H9 (cell line): ENCODE measurements at regions not wholly inside any gene's neighbourhood (a gene's known extent, or its start where the extent isn't known, plus 50 kb on each side); places are given as distances from the start of the nearest gene placed in this dataset.

Experiments
- DNase-seq: peaks from one replicate; pipeline ENCODE4 v3.0.0-alpha.2; 2017
- H2AFZ ChIP-seq: one replicate; pipeline ENCODE4 v1.6.1; 2013; ENCODE audit warnings: mild to moderate bottlenecking, low read length, control low read depth, moderate library complexity
- H2AK5ac ChIP-seq: 2 replicates; pipeline ENCODE4 v1.6.1; 2013; ENCODE audit warnings: low read length, control low read depth, mixed read lengths; ENCODE audit not compliant: insufficient read length
- H2BK120ac ChIP-seq: one replicate; pipeline ENCODE4 v1.6.1; 2013; ENCODE audit warnings: low read depth, mild to moderate bottlenecking, low read length, control low read depth, inconsistent platforms; ENCODE audit not compliant: poor library complexity, severe bottlenecking
- H2BK12ac ChIP-seq: 2 replicates; pipeline ENCODE4 v1.6.1; 2013; ENCODE audit warnings: low read length, control low read depth, mixed read lengths, low read depth; ENCODE audit not compliant: insufficient read length
- H2BK15ac ChIP-seq: 2 replicates; pipeline ENCODE4 v1.6.1; 2013; ENCODE audit warnings: low read depth, low read length, control low read depth
- H2BK20ac ChIP-seq: one replicate; pipeline ENCODE4 v1.6.1; 2013; ENCODE audit warnings: low read depth, mild to moderate bottlenecking, low read length, control low read depth, inconsistent platforms; ENCODE audit not compliant: poor library complexity, severe bottlenecking
- H2BK5ac ChIP-seq: 2 replicates; pipeline ENCODE4 v1.6.1; 2013; ENCODE audit warnings: low read length, control low read depth, mixed read lengths; ENCODE audit not compliant: insufficient read length
- H3K14ac ChIP-seq: 2 replicates; pipeline ENCODE4 v1.6.1; 2013; ENCODE audit warnings: low read length, control low read depth; ENCODE audit not compliant: insufficient read depth
- H3K18ac ChIP-seq: 2 replicates; pipeline ENCODE4 v1.6.1; 2013; ENCODE audit warnings: low read depth, mild to moderate bottlenecking, mixed read lengths, low read length, control low read depth; ENCODE audit not compliant: insufficient read length
- H3K23ac ChIP-seq: 2 replicates; pipeline ENCODE4 v1.6.1; 2013; ENCODE audit warnings: low read length, control low read depth, mixed read lengths, low read depth; ENCODE audit not compliant: insufficient read length
- H3K23me2 ChIP-seq: 2 replicates; pipeline ENCODE4 v1.6.1; 2013; ENCODE audit warnings: low read depth, mild to moderate bottlenecking, mixed read lengths, low read length, control low read depth; ENCODE audit not compliant: insufficient read length, poor library complexity, severe bottlenecking
- H3K27ac ChIP-seq: 2 replicates; pipeline ENCODE4 v1.5.1; 2013; ENCODE audit warnings: low read length, control low read depth, mixed read lengths, low read depth; ENCODE audit not compliant: insufficient read length
- H3K27me3 ChIP-seq: 2 replicates; pipeline ENCODE4 v1.6.1; 2013; ENCODE audit warnings: low read length, control low read depth, inconsistent platforms; ENCODE audit not compliant: insufficient read depth
- H3K4ac ChIP-seq: 2 replicates; pipeline ENCODE4 v1.6.1; 2013; ENCODE audit warnings: low read depth, mild to moderate bottlenecking, control low read depth, inconsistent platforms, low read length, moderate library complexity
- H3K4me1 ChIP-seq: 2 replicates; pipeline ENCODE4 v1.6.1; 2013; ENCODE audit warnings: low read length, control low read depth, inconsistent platforms; ENCODE audit not compliant: insufficient read depth
- H3K4me2 ChIP-seq: 2 replicates; pipeline ENCODE4 v1.6.1; 2013; ENCODE audit warnings: low read length, control low read depth, mixed read lengths; ENCODE audit not compliant: insufficient read length, insufficient read depth
- H3K56ac ChIP-seq: 2 replicates; pipeline ENCODE4 v1.6.1; 2013; ENCODE audit warnings: low read depth, mild to moderate bottlenecking, mixed read lengths, low read length, control low read depth; ENCODE audit not compliant: insufficient read length
- H3K79me1 ChIP-seq: 2 replicates; pipeline ENCODE4 v1.6.1; 2013; ENCODE audit warnings: low read depth, mild to moderate bottlenecking, moderate library complexity, low read length, control low read depth, inconsistent platforms; ENCODE audit not compliant: insufficient read depth, poor library complexity, severe bottlenecking
- H3K79me2 ChIP-seq: 2 replicates; pipeline ENCODE4 v1.6.1; 2013; ENCODE audit warnings: low read length, control low read depth, inconsistent platforms; ENCODE audit not compliant: insufficient read depth
- H3K9ac ChIP-seq: 2 replicates; pipeline ENCODE4 v1.6.1; 2013; ENCODE audit warnings: low read length, control low read depth, mixed read lengths; ENCODE audit not compliant: insufficient read length; ENCODE audit errors: extremely low read depth
- H3K9me3 ChIP-seq: one replicate; pipeline ENCODE4 v1.6.1; 2013; ENCODE audit warnings: low read depth, low read length, inconsistent platforms; ENCODE audit not compliant: control insufficient read depth
- H3T11ph ChIP-seq: one replicate; pipeline ENCODE4 v1.6.1; 2013; ENCODE audit warnings: mild to moderate bottlenecking, low read length, control low read depth, inconsistent platforms
- H4K20me1 ChIP-seq: one replicate; pipeline ENCODE4 v1.6.1; 2013; ENCODE audit not compliant: control insufficient read depth, insufficient read length, insufficient read depth
- H4K5ac ChIP-seq: 2 replicates; pipeline ENCODE4 v1.6.1; 2013; ENCODE audit warnings: low read depth, mild to moderate bottlenecking, mixed read lengths, low read length, control low read depth; ENCODE audit not compliant: insufficient read length
- H4K8ac ChIP-seq: replicated peaks from 2 replicates; pipeline ENCODE4 v1.6.1; 2013; ENCODE audit warnings: low read length, control low read depth, mixed read lengths, low read depth; ENCODE audit not compliant: insufficient read length
- H4K91ac ChIP-seq: 2 replicates; pipeline ENCODE4 v1.6.1; 2013; ENCODE audit warnings: low read depth, mild to moderate bottlenecking, moderate library complexity, mixed read lengths, low read length, control low read depth; ENCODE audit not compliant: insufficient read length
- H3K27ac Mint-ChIP-seq, 3 experiments: 2 replicates in 2 of 3; 3 replicates in 1 of 3; pipeline ENCODE4 v1.8.0; 2020 to 2021; ENCODE audit warnings: mixed read lengths in 3 of 3, mild to moderate bottlenecking in 1 of 3, moderate library complexity in 1 of 3
- H3K27me3 Mint-ChIP-seq: 2 replicates; pipeline ENCODE4 v1.8.0; 2021; ENCODE audit warnings: low read depth, mild to moderate bottlenecking, moderate library complexity, mixed read lengths
- H3K36me3 Mint-ChIP-seq, 3 experiments: 2 replicates in 2 of 3; 3 replicates in 1 of 3; pipeline ENCODE4 v1.8.0; 2020 to 2021; ENCODE audit warnings: low read depth in 3 of 3, mixed read lengths in 3 of 3; ENCODE audit not compliant: insufficient read depth in 1 of 3
- H3K4me1 Mint-ChIP-seq, 2 experiments: 2 replicates each; pipeline ENCODE4 v1.8.0; 2020; ENCODE audit warnings: mixed read lengths in 2 of 2
- H3K4me3 Mint-ChIP-seq, 2 experiments: 2 replicates in 1 of 2; 3 replicates in 1 of 2; pipeline ENCODE4 v1.8.0; 2020 to 2021; ENCODE audit warnings: mild to moderate bottlenecking in 2 of 2, mixed read lengths in 2 of 2, moderate library complexity in 1 of 2
- H3K9me3 Mint-ChIP-seq, 2 experiments: 2 replicates in 1 of 2; 3 replicates in 1 of 2; pipeline ENCODE4 v1.8.0; 2020; ENCODE audit warnings: mild to moderate bottlenecking in 2 of 2, mixed read lengths in 2 of 2, moderate library complexity in 1 of 2
- WGBS: extraction: QIAGEN DNeasy Blood & Tissue Kit; methylation state at CpG from one replicate; pipeline ENCODE4 v1.1.7; 2013; ENCODE audit warnings: missing lambda C conversion rate, low lambda C conversion rate, mixed read lengths; ENCODE audit not compliant: insufficient read length; ENCODE audit errors: extremely low coverage; 5-methylcytosine and 5-hydroxymethylcytosine counted together
- TF ChIP-seq, protein P1 (sequence below): fragments of 200-600 bp; sonication (generic); conservative IDR thresholded peaks from 3 replicates; pipeline ENCODE4 v1.8.0; 2021; ENCODE audit warnings: antibody characterized with exemption, mild to moderate bottlenecking

DNA sequence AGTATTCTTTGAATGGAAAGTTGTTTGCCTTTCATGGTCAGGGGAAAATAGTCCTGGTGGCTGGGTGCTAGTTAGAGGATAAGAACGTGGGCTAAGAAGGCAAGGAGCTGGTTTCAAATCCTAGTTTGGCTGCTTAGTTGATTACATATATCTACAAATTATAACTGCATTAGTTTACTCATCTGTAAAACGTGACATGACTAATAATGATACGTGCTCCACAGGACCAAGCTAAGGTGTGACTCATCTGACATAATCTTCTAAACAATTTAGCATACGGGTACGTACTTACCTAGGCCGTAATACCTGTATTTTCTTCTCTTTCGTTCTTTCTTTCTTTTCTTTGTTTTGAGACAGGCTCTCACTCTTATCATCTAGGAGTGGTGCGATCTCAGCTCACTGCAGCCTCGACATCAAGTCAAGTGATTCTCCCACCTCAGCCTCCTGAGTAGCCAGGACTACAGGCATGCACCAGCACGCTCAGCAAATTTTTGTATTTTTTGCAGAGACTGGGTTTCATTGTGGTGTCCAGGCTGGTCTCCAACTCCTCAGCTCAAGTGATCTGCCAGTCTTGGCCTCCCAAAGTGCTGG lies 1274.2 kb upstream of the GJE1 start:
- no peak overlapping the region for H3K4ac ChIP-seq
- H4K91ac ChIP-seq, result no peak overlapping the region
- H2BK15ac ChIP-seq, result no peak overlapping the region
- H3K23me2 ChIP-seq, result no peaks in the 10 kb centered on the region
- no peak overlapping the region for H3K14ac ChIP-seq
- no peak overlapping the region for H3K27ac ChIP-seq
- H3K9me3 ChIP-seq, result no peaks in the 10 kb centered on the region
- WGBS, result no CpG with 5 or more reads among the region's 10 CpGs
- no peaks in the 10 kb centered on the region for H3K79me1 ChIP-seq
- peaks cover 0 to 4% (median 0%) of the 10 kb centered on the region in 3 experiments; a peak in 2 of 7 replicates for H3K36me3 Mint-ChIP-seq
- H3K9ac ChIP-seq, result no peak overlapping the region
- TF ChIP-seq, protein P1, sequence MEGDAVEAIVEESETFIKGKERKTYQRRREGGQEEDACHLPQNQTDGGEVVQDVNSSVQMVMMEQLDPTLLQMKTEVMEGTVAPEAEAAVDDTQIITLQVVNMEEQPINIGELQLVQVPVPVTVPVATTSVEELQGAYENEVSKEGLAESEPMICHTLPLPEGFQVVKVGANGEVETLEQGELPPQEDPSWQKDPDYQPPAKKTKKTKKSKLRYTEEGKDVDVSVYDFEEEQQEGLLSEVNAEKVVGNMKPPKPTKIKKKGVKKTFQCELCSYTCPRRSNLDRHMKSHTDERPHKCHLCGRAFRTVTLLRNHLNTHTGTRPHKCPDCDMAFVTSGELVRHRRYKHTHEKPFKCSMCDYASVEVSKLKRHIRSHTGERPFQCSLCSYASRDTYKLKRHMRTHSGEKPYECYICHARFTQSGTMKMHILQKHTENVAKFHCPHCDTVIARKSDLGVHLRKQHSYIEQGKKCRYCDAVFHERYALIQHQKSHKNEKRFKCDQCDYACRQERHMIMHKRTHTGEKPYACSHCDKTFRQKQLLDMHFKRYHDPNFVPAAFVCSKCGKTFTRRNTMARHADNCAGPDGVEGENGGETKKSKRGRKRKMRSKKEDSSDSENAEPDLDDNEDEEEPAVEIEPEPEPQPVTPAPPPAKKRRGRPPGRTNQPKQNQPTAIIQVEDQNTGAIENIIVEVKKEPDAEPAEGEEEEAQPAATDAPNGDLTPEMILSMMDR, result no peak
- no peak overlapping the region for H4K5ac ChIP-seq
- no peak overlapping the region for H3T11ph ChIP-seq
- H2BK20ac ChIP-seq, result no peak overlapping the region
- no peak overlapping the region for H2AK5ac ChIP-seq
- H2BK12ac ChIP-seq, result no peak overlapping the region
- no peaks in the 10 kb centered on the region for H3K4me1 ChIP-seq
- H3K18ac ChIP-seq, result no peak overlapping the region
- H3K27me3 Mint-ChIP-seq, result no peaks in the 10 kb centered on the region
- no peaks in the 10 kb centered on the region for H3K4me1 Mint-ChIP-seq
- H3K23ac ChIP-seq, result no peak overlapping the region
- H3K27me3 ChIP-seq, result no peaks in the 10 kb centered on the region
- DNase-seq, result no peak
- no peak overlapping the region for H2AFZ ChIP-seq
- H3K9me3 Mint-ChIP-seq, result peaks cover 0 to 6% of the 10 kb centered on the region in 2 experiments; a peak in 1 of 5 replicates
- H3K4me2 ChIP-seq, result no peak overlapping the region
- H3K27ac Mint-ChIP-seq, result no peak overlapping the region
- no peaks in the 10 kb centered on the region for H4K20me1 ChIP-seq
- H2BK120ac ChIP-seq, result no peak overlapping the region
- no peak overlapping the region for H2BK5ac ChIP-seq
- H3K56ac ChIP-seq, result no peak overlapping the region
- H3K4me3 Mint-ChIP-seq, result no peak overlapping the region
- H4K8ac ChIP-seq, result no peak overlapping the region
- no peaks in the 10 kb centered on the region for H3K79me2 ChIP-seq
